ENCODE measurements at regions not wholly inside any gene's neighbourhood (a gene's known extent, or its start where the extent isn't known, plus 50 kb on each side); places are given as distances from the start of the nearest gene placed in this dataset.

- H3K4me3 ChIP-seq (ENCODE audit: insufficient read length, low read depth) = no peak overlapping the region
- no peaks in the 10 kb centered on the region for H3K27me3 ChIP-seq (ENCODE audit: insufficient read depth, insufficient read length)
- H3K36me3 ChIP-seq (ENCODE audit: insufficient read depth, insufficient read length, low read length) = no peaks in the 10 kb centered on the region
- DNase-seq (ENCODE audit: low read depth, low spot score) = no peak
- H3K9ac ChIP-seq (ENCODE audit: insufficient read length, low read depth) = no peak overlapping the region
- H3K4me1 ChIP-seq (ENCODE audit: insufficient read depth, insufficient read length) = no peaks in the 10 kb centered on the region
- no peaks in the 10 kb centered on the region; the same call in 1 of the 2 replicates for H3K9me3 ChIP-seq (ENCODE audit: insufficient read depth, low read length)
- TF ChIP-seq SUZ12 (IDR thresholded peaks at IDR 0.05; ENCODE audit: extremely low read depth, insufficient read depth, insufficient read length) (no peak), YY1 (IDR thresholded peaks at IDR 0.05; ENCODE audit: insufficient read depth, insufficient read length) (no peak), ZNF274 (IDR thresholded peaks at IDR 0.05; ENCODE audit: low read depth, low read length) (no peak)
Observed at GRCh38 chr6:131357501-131357900, 215.5 kb upstream of the ARG1 start.

GRCh38 chr6:131362070-131362469, 211.0 kb upstream of the ARG1 start:
- Histone ChIP-seq H3K9me3 (ENCODE audit: insufficient read depth, low read length) (no peaks in the 10 kb centered on the region; the same call in 1 of the 2 replicates), H3K36me3 (ENCODE audit: insufficient read depth, insufficient read length, low read length) (no peaks in the 10 kb centered on the region), H3K27me3 (ENCODE audit: insufficient read depth, insufficient read length) (no peaks in the 10 kb centered on the region), H3K9ac (ENCODE audit: insufficient read length, low read depth) (no peak overlapping the region), H3K4me1 (ENCODE audit: insufficient read depth, insufficient read length) (no peaks in the 10 kb centered on the region), H3K4me3 (ENCODE audit: insufficient read length, low read depth) (no peak overlapping the region)
- no peak for TF ChIP-seq YY1 (IDR thresholded peaks at IDR 0.05; ENCODE audit: insufficient read depth, insufficient read length)
- TF ChIP-seq SUZ12 (IDR thresholded peaks at IDR 0.05; ENCODE audit: extremely low read depth, insufficient read depth, insufficient read length) = no peak
- no peak for DNase-seq (ENCODE audit: low read depth, low spot score)

- DNase-seq (ENCODE audit: low read depth, low spot score) = no peak
- Histone ChIP-seq H3K4me3 (ENCODE audit: insufficient read length, low read depth) (no peak overlapping the region), H3K27me3 (ENCODE audit: insufficient read depth, insufficient read length) (no peaks in the 10 kb centered on the region), H3K9me3 (ENCODE audit: insufficient read depth, low read length) (no peaks in the 10 kb centered on the region; the same call in 1 of the 2 replicates), H3K4me1 (ENCODE audit: insufficient read depth, insufficient read length) (no peaks in the 10 kb centered on the region), H3K36me3 (ENCODE audit: insufficient read depth, insufficient read length, low read length) (no peaks in the 10 kb centered on the region), H3K9ac (ENCODE audit: insufficient read length, low read depth) (no peak overlapping the region)
- TF ChIP-seq SUZ12 (IDR thresholded peaks at IDR 0.05; ENCODE audit: extremely low read depth, insufficient read depth, insufficient read length) = no peak
- TF ChIP-seq YY1 (IDR thresholded peaks at IDR 0.05; ENCODE audit: insufficient read depth, insufficient read length) = no peak
- TF ChIP-seq ZNF274 (IDR thresholded peaks at IDR 0.05; ENCODE audit: low read depth, low read length) = no peak
Observed at GRCh38 chr6:131362696-131363095, 210.3 kb upstream of the ARG1 start.

- Histone ChIP-seq H3K36me3 (ENCODE audit: insufficient read depth, insufficient read length, low read length) (no peaks in the 10 kb centered on the region), H3K4me1 (ENCODE audit: insufficient read depth, insufficient read length) (no peaks in the 10 kb centered on the region), H3K9ac (ENCODE audit: insufficient read length, low read depth) (no peak overlapping the region), H3K27me3 (ENCODE audit: insufficient read depth, insufficient read length) (no peaks in the 10 kb centered on the region), H3K4me3 (ENCODE audit: insufficient read length, low read depth) (no peak overlapping the region), H3K9me3 (ENCODE audit: insufficient read depth, low read length) (no peaks in the 10 kb centered on the region; the same call in 1 of the 2 replicates)
- TF ChIP-seq ZNF274 (IDR thresholded peaks at IDR 0.05; ENCODE audit: low read depth, low read length) (no peak), YY1 (IDR thresholded peaks at IDR 0.05; ENCODE audit: insufficient read depth, insufficient read length) (no peak), SUZ12 (IDR thresholded peaks at IDR 0.05; ENCODE audit: extremely low read depth, insufficient read depth, insufficient read length) (no peak)
- DNase-seq (ENCODE audit: low read depth, low spot score) = no peak
Observed at GRCh38 chr6:131363947-131364834, 208.8 kb upstream of the ARG1 start.

- no peaks in the 10 kb centered on the region; the same call in 1 of the 2 replicates for H3K9me3 ChIP-seq (ENCODE audit: insufficient read depth, low read length)
- H3K9ac ChIP-seq (ENCODE audit: insufficient read length, low read depth) = no peak overlapping the region
- no peaks in the 10 kb centered on the region for H3K4me1 ChIP-seq (ENCODE audit: insufficient read depth, insufficient read length)
- TF ChIP-seq ZNF274 (IDR thresholded peaks at IDR 0.05; ENCODE audit: low read depth, low read length) (no peak), SUZ12 (IDR thresholded peaks at IDR 0.05; ENCODE audit: extremely low read depth, insufficient read depth, insufficient read length) (no peak), YY1 (IDR thresholded peaks at IDR 0.05; ENCODE audit: insufficient read depth, insufficient read length) (no peak)
- no peaks in the 10 kb centered on the region for H3K36me3 ChIP-seq (ENCODE audit: insufficient read depth, insufficient read length, low read length)
- no peaks in the 10 kb centered on the region for H3K27me3 ChIP-seq (ENCODE audit: insufficient read depth, insufficient read length)
- H3K4me3 ChIP-seq (ENCODE audit: insufficient read length, low read depth) = no peak overlapping the region
- no peak for DNase-seq (ENCODE audit: low read depth, low spot score)
Observed at GRCh38 chr6:131366223-131366622, 206.8 kb upstream of the ARG1 start.

- no peak for DNase-seq (ENCODE audit: low read depth, low spot score)
- H3K27me3 ChIP-seq (ENCODE audit: insufficient read depth, insufficient read length) = no peaks in the 10 kb centered on the region
- no peaks in the 10 kb centered on the region for H3K4me1 ChIP-seq (ENCODE audit: insufficient read depth, insufficient read length)
- no peaks in the 10 kb centered on the region for H3K36me3 ChIP-seq (ENCODE audit: insufficient read depth, insufficient read length, low read length)
- TF ChIP-seq ZNF274 (IDR thresholded peaks at IDR 0.05; ENCODE audit: low read depth, low read length) (no peak), SUZ12 (IDR thresholded peaks at IDR 0.05; ENCODE audit: extremely low read depth, insufficient read depth, insufficient read length) (no peak), YY1 (IDR thresholded peaks at IDR 0.05; ENCODE audit: insufficient read depth, insufficient read length) (no peak)
- H3K9ac ChIP-seq (ENCODE audit: insufficient read length, low read depth) = no peak overlapping the region
- H3K9me3 ChIP-seq (ENCODE audit: insufficient read depth, low read length) = no peaks in the 10 kb centered on the region; the same call in 1 of the 2 replicates
- H3K4me3 ChIP-seq (ENCODE audit: insufficient read length, low read depth) = no peak overlapping the region
Observed at GRCh38 chr6:131367206-131367873, 205.7 kb upstream of the ARG1 start.

Data from NT2/D1 (cell line).